HK-2 (cell line): ENCODE measurements at regions not wholly inside any gene's neighbourhood (a gene's known extent, or its start where the extent isn't known, plus 50 kb on each side); places are given as distances from the start of the nearest gene placed in this dataset.
"Not testable (repeated sequence)": the region's sequence is repeated elsewhere in the genome, so short reads cannot be mapped to it uniquely, and the experiment has no call there.

Source experiments
- DNase-seq: peaks from one replicate; pipeline ENCODE4 v3.0.0-alpha.2; 2018; ENCODE audit not compliant: unreplicated experiment

DNA sequence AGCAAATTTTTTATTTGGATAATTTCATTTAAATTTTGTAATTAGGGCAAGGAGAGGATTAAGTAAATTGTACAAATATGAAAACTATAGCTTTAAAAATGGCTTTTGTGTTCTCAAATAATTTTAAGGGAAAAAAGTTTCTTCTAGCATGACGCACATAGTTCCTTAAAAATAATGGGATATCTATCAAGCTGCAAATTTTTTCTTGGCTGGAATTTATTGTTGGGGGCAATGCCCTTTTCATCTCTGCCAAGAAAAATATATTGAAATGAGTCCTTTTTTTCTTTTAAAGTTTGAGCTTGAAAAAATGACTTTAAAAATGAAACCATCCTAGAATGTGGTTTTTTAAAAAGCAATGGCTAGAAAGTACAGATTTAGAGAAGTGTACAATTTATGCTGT is 154.4 kb upstream of the UGT8 start:
- no peak for DNase-seq

DNA sequence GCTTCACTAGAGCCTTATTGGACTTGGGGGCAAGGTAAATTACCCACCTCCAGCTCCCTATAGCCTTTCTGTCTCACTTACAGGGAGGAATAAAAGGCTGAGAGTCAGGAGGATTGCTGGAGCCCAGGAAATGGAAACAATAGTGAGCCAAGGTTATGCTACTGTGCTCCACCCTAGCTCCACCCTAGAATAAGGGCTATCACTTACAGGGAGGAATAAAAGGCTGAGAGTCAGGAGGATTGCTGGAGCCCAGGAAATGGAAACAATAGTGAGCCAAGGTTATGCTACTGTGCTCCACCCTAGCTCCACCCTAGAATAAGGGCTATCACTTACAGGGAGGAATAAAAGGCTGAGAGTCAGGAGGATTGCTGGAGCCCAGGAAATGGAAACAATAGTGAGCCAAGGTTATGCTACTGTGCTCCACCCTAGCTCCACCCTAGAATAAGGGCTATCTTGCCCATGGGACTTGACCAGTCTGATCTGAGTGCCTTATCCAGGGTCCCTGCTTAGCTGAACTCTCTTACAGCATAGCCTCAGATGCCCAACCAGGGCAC is 150.6 kb upstream of the UGT8 start:
- DNase-seq = not testable (repeated sequence)

DNA sequence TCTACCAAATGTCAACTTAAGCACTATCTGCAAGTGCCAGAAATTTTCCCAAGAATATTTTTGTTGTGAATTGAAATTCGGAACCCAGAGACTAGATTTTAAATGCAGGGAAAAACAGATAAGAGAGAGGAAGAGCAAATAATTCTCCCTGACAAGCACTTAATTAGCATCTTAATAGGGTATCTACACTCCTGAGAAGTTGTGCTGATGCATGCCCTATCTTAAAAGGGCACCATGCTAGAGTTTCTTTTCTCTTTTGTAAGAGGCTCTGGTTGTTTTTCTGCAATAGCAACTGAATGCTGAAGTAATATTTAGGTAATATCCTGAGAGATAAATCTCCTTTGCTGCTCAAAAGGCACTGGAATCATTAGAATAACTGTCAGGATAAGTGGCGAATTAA is 139.9 kb upstream of the UGT8 start:
- no peak for DNase-seq

DNA sequence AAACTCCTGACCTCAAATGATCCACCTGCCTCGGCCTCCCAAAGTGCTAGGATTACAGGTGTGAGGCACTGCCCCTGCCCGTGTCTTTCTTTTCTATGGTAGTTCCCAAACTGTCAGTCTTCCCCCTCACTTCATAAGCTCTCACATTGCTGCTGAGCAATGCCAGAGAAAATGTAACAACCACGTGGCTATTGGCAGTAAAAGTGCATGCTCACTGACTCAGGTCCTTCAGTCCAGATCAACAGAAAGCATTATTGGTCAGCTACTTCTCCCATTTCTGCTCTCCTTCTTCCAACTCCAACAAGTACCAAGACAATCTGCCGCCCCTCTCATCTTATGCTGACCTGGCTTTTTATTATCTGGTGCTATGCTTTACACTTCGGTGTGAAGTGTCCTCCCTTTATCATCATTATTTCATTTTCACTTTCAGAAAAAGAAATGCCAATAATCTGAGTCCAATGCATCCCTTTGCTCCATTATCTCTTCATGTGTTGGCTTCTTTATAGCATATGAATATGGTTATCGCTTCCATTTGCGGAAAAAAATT is 133.8 kb upstream of the UGT8 start:
- no peak for DNase-seq

DNA sequence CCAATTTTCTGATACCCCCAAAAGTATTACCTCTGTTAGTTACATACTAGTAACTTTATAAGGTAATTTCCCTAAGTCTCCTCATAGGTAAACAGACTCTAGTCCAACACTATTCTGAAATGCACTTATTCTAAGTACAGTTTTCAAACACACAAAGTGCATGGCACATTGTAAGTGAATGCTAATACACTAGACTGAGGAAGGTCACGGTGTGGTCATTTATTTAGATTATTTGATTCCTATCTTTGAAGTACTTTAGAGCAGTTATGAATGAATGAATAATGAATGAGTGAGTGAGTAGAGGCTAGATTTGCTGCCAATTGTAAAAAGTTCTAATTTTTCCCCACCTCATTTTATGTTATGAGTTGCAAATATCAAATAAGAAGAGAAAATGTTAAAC is 132.8 kb upstream of the UGT8 start:
- DNase-seq = no peak

DNA sequence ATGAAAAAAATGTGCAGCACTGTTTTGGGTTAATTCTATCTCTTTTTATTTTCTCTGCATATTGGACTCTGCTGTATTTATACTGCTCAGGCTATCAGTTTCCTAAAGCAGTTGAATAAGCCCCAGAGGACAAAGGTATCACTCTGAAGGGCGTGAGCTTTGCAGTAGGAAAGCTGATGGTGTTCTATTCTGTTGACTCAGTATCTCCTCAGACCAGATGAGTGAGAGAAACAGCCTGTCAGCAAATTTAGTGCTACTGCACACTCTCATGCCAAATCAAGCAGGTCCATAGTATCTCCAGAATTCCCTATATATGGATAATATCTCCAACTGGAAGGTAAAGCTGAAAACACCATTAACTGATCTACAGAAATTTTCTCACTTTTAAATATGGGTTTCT is 132.3 kb upstream of the UGT8 start:
- no peak for DNase-seq

DNA sequence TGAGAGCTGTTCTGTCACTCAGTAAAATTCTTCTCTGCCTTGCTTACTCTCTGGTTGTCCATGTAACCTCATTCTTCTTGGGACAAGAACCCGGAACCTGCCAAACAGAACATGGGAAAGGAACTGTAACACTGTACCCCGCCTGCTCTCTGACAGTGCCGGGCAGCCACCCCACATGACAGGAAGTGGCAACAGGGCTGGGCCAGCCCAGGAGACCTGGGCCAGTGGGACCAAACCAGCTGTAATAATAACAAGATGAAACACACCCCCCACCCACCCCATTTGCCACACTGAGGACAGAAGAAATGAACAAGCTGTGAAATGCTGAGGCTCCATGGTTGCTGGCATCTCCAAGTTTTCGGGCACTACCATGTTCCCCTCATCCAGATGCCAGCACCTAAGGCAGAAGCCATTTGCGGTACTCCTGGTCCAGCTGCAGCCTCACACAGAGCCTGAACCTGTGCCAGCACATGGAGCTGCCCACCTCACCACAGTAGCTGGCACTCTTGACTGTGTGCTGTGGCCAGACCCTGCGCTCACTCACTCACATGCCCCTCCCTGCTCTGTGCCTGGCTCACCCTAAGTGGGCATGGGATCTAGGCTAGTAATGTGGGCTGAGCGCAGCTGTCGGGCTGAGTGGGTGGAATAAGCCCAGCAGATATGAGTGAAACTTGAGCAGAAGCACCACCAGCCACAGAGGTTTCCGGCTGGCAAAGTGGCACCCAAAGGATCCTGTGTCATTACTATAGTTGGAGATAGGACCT is 126.2 kb upstream of the UGT8 start:
- DNase-seq = no peak

DNA sequence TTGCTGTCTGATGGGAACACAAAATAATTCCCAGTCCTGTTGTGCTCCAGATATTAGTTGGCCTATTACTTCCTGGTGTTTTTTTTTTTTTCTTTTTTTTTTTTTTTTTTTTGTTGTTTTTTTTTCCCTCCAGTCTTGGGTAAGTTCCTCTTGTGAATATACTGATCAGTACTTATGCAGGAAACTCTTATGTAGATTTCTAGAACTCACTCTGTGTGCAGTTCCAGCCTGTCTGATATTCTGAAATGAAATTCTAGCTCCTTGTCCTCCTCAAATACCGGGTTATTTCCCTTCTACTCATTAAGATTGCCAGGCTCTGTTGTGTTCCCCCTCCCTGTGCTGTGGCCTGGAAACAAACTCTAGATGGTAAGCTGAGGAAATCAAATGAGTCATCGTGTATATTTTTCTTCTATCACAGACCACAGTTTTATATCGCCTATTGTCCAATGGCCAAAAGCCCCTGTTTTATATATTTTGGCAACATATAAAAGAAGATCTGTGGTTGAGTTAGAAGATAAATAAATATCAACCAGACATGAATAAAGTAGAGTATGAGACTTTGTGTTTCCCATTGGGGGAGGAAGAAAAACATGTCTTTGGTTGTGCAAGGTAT is 124.3 kb upstream of the UGT8 start:
- DNase-seq = no peak

DNA sequence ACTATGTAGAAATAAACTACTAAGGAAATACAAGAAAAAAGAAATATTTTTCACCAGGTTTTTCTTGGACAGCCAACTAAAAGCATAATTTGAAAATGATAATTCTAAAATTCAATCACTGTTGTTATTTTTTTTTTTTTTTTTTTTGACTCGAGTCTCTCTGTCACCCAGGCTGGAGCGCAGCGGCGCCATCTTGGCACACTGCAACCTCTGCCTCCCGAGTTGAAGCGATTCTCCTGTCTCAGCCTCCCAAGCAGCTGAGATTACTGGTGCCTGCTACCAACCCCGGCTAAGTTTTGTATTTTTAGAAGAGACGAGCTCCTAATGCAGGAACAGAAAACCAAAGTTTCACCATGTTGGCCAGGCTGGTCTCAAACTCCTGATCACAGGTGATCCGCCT is 122.3 kb upstream of the UGT8 start:
- no peak for DNase-seq

DNA sequence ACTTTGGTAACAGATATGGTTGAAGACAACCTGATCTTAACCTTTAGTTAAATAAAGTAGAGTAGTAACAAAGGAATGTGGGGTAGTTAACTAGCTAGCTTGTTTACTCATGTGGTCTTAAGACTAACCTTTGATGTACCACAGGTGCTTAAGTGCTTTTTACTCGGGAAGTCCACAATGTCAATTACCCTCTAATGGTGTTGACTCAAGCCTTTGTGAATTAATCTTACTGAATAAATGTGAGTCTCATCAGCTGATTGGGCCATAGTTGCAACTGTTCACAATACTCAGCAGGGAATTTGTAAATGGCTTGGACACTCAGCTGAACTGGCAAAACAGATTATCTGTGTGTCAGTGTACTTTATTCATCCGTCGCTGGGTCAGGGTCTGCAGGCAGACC is 119.0 kb upstream of the UGT8 start:
- no peak for DNase-seq

DNA sequence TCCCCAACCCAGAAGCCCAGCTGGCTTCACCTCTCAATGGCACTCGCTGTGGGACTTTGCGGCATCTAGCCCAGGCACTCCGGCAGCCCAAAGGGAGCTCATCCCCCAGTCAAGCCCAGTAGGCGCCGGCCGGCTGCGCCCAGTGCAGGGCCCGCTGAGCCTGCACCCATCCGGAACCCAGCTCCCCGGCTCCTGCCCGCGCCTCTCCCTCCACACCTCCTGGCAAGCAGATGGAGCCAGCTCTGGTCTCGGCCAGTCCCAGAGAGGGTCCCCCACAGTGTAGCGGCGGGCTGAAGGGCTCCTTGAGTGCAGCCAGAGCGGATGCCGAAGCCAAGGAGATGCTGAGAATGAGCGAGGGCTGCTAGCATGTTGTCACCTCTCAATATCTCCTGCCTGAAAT is 116.8 kb upstream of the UGT8 start:
- no peak for DNase-seq

DNA sequence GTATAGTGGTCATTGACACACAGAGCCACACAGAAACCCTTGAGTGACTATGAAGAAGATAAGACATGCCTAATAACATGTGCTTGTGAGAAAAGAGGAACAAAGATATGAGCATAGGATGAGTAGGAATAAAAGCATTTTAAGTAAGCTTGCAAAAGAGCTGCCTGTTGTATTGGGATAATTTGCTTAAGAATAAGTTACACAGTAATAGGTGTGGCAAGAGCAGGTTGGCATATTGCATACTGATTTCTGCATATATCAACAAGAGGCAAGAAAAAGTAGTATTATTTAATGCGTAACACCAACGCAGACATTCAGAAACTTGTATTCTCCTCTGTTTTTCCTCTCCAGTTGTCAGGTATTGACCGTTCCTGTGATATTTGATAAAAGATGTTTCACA is 111.5 kb upstream of the UGT8 start:
- DNase-seq = no peak

DNA sequence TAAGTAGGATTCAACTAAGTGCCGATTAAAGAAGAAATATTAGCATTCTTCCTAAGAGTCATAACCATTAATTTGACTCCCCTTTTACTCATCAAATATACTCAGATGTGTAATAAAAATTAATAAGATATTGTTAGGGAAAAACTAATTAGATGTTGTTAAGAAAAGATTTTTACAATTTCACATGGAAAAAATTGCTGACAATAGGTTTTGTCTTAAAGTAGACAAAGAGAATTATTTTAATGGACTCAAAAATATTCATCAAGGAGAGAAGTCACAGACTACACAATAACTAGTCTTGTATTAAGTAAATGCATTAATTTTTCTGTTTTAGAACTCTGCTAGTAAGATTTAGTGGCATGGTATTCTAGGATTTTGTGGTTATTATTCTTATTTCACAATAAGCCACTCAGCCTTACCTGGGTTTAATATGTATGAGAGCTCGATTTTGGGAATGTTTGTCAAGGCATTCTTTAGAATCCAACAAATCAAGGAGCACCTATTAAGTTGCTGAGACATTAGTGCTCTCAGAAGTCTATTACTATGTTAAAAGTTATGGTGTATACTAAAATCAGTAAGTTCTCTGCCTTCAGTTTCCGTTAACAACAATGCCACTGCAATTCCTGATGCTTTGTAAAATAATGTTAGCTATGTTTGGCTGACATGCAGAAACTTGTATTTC is 110.2 kb upstream of the UGT8 start:
- no peak for DNase-seq

DNA sequence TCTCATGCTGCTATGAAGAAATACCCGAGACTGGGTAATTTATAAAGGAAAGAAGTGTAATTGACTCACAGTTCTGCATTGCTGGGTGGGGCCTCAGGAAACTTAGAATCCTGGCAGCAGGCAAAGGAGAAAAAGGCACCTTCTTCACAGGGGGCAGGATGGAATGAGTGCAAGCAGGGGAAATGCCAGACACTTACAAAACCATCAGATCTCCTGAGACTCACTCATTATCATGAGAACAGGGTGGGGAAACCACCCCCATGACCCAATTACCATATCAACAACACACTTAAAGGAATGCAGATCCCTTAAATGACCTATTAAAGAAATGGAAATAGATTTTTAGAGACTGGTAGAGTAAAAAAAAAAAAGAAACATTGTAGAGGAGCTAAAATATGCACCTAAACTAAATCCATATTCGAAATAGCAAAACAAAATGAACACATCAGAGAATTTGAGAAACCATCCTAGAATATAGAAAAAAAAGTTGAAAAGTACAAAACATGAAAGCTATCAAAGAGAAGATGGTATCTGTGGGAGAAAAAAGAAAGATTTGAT is 104.3 kb upstream of the UGT8 start:
- DNase-seq = no peak

DNA sequence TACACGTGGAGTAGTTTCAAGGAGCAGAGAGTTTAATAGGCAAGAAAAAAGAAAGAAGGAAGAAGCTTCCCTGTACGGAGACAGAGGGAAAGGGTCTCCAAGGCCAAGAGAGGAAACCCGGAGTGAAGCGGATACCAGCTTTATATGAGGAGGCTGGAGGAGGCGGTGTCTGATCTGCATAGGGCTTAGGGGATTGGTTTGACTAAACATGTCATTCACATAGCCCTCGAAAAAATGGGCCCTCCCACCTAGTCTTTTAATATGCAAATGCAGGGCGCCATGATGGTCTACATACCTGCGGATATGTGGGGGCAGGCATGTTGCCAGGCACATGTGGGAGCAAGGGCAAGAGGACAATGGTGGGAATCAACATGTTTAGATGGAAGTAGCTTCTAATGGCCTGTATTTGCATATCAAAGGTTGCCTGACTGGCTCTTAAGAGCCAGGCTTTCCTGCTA is 103.1 kb upstream of the UGT8 start:
- no peak for DNase-seq

DNA sequence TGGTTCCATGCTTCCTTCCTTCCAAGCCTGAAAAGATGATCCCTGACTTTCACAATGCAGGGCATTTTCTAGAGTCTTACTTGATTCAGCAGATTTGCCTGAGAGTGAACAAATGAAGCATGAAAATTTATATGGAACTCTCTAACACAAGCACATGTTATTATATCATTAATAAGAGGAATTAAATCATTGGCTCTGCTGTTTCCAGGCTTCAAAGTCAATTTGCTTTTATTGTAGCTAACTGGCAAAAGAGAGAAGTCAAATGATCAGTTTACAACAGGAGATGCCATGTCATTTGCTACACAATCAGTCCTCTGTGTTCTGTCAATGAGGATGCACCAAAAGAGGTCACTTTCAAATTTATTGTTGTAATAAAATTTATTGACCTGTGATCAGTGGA is 101.5 kb upstream of the UGT8 start:
- no peak for DNase-seq

DNA sequence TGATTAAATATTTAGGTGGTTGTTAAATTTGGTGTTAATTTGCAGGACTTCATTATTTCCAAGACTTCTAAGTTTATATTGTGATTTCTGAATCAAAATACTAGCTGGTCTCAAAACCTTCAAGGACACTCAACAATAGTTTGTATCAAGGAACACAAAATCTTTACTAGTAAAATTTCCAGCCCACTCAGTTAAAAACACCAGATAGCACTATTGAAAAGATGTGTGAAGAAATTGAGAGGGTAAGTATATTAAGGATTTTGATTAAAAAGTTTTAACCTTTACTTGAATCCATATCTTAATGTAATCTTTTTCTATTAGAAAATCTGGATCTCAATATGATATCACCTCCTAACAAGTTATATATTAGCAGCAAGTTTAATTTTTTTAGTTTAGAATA is 89.3 kb upstream of the UGT8 start:
- no peak for DNase-seq

DNA sequence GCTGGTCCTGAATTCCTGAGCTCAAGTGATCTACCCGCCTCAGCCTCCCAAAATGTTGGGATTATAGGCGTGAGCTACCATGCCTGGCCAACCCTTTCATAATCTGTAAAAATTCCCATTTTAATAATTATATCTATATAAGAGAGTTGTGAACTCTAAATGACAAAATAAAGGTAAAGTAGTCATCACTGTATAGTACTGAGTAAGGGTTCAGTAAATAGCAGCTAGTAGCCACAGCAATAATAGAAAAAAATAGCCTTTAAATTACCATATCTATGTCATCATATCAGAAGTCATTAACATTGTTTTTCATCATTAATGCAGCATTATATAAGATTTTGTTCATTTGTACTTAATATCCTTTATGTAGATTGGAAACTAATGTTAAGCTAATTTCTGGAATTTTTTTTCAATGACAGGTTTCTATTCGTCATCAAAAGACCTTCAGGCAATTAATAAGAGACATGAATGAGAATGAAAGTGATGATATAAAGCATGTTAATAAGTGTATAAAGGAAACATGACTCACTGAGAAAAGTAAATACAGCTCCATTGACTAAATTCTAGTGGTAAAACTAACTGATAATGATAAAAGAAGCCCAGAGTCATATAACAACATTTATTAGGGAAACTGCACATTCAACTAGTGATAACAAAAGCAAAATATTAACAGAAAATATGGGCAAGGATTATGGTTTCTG is 85.9 kb upstream of the UGT8 start:
- no peak for DNase-seq

DNA sequence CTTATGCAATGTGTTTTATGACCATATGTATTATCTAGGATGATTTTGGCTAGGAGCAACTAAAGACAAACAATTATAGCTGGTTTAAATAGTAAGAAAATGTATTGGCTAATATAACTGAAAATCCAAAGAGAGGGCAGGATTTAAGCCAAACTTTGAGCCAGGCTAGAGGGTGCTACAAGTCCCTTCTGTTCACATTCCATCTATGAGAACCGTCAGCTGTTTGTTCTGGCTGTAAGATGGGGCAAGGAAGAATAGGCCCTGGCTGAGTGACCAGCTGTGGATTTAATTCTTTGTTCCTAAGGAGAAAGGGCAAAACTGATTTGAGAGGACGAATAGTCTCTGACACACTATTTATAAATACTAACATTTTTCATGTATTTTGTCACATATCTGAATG is 79.2 kb upstream of the UGT8 start:
- no peak for DNase-seq

DNA sequence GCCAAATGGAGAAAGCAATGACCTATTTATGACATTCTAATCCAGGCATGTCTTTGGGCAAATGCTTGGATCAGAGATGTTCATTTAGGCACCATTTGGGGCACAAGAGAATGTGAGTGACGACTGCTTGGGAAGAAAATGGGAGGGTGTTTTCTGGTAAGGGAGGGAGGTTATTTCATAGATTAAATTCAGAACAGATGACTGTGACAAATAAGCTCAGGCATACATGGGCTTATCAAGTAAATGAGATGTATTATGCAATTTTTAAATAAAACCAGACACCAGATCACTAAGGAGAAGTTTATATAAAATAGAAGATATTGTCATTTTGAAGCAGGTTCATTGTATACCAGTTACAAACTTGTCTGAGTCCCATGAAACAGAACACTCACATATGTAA is 71.4 kb upstream of the UGT8 start:
- DNase-seq = no peak

DNA sequence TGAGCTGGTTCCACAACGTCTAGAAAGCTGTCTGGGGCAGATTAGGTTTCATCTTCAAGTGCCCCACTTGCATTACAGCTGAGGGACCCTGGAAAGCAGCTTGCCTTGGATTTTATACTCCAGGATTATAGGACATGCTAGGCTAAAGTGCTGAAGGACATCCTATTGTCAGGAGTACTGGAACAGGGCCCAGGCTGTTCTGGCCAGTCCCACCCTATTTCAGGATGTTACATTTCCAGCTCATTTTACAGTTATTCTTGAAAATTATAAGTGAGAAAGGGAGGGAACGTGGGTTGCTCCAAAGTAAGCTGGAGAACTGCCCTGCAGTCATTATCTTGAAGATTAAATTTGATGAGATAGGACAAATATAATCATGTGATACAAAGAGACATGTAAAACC is 71.0 kb upstream of the UGT8 start:
- no peak for DNase-seq

DNA sequence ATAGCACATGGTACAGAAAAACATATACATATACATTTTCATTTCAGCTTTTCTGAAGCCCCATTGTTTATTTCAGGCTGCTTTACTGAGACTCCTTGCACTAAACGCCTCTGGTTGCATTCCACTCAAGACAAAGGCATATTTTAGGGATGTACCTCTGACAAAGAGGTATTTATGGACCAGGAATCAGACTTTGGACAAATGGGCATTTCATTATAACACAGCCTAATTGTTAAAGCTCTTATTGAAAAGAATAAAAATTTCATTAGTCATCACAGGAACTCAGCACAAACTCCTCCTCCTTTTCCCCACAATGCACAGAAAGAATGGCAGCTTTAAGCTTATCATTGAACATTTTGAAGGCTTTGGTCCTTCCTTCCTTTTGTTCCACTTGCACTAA is 62.9 kb upstream of the UGT8 start:
- no peak for DNase-seq
